ENCODE measurements at regions not wholly inside any gene's neighbourhood (a gene's known extent, or its start where the extent isn't known, plus 50 kb on each side); places are given as distances from the start of the nearest gene placed in this dataset.
A peak's percentile ranks its signal among the peaks of the same experiment; 100 is the strongest.
"Not testable (repeated sequence)": the region's sequence is repeated elsewhere in the genome, so short reads cannot be mapped to it uniquely, and the experiment has no call there.

DNA sequence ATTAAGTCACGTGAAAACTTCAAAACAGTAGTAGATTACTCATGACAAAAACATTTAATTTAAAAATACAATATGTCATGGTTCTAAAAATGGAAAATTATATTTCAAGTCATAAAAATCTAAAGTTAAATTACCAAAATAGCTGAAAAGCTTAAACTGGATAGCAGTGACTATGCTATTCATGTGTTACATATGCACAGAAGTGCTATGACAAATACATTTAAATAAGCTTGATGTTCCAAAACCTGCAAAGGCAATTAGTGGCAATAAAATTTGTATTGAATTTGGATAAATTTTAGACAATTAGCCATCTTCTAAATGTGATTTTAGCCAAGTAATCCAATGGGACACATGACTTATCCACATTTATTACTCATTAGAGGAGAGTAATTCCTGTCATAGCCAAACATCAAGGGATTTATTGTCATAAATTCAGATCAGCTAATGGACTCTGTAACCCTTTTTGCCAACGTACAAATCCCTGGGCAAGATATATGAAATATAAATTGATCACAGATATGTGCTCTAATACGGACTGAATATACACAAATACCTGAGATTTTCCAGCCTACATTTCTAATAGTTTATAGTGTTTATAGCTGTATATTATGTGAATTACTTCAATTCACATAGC lies 419.4 kb downstream of the ISL1 start:
- no peak for DNase-seq (ENCODE audit: low spot score)

DNA sequence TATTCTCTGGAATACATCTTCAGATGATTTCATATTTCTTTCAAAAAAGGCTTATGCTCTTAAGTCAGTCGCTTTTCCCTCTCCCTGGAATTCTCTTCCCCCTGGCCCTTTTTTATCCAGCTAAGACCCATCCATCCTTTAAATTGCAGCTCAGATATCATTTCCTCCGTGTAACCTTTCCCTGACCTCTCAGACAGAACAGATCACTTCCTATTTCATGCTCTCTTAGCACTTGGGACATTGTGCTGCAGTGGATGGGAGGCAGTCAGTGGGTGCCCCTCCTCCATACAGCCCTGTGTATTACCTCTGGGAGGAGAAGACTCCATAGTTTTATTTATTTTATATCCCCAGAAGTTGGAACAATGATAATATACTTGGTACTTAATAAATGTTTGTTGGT lies 423.4 kb downstream of the ISL1 start:
- no peak for DNase-seq (ENCODE audit: low spot score)

- no peak for DNase-seq (ENCODE audit: low spot score)
Observed at GRCh38 chr5:51810592-51810991, 427.3 kb downstream of the ISL1 start.

DNA sequence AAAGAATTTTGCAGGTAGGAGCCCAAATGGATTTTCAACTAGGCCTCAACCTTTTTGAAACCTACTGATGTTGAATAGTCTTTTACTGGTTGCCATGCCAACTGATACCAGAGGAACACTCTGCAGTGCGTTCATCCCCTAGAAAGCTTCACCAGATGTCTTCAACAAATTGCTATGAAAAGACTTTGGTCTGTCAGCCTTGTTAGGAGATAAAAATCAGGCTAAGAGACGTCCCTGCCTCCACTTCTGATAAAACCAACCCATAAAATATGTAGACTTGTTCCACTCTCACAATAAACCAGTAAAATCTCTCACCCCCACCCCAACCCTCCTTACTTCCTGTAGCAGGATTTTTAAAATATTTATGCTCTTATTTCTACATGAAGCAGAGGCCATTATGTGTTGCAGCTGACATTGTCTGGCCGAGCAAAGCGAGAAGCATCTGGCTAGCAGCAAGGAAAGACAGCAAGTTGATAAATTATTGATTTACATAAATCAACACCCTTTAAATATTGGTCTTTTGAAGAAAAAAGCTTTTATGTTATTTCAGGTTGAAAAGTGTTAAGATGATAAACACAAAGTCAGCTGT lies 428.7 kb downstream of the ISL1 start:
- DNase-seq (ENCODE audit: low spot score), result peak; percentile 27

- not testable (repeated sequence) for DNase-seq (ENCODE audit: low spot score)
Observed at GRCh38 chr5:51814817-51815216, 431.6 kb downstream of the ISL1 start.

DNA sequence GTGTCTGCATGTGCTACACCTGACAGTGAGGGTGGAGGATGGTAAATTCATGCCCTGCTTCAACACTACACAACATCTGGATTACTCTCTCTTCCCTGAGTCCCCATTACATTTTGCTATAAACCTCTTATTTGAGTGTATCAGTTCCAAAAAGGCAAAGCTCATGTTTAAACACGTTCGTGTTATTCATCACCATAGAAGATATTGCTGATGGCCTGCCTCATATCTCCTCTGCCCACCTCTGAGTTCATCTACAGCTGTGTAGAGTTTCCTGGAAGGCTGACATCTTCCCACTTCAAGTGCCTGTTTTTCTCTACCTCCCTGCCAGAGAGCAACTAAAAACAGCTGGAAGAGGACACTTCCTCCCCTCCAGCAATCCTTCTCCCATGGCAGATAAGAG lies 433.2 kb downstream of the ISL1 start:
- DNase-seq (ENCODE audit: low spot score), result no peak

GRCh38 chr5:51821697-51822096 lies 438.4 kb downstream of the ISL1 start:
- no peak for DNase-seq (ENCODE audit: low spot score)

DNA sequence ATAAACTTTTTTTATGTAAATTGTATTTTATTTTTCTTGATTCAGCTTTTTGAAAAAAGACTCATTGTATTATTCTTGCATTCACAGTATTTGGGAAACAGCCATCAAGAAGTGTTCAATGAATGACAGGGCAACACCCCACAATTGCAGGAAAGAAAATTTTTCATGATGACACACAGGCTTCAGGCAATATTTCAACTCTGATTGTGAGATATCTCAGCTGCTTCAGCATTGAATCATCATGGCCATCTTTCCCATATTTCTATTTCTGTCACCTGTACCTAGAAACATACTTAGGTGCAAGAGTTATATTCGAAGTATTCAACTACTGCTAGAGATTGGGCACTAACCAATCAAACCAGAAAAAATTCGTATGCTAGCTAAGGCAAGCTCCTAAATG lies 446.0 kb downstream of the ISL1 start:
- DNase-seq (ENCODE audit: low spot score), result no peak

- DNase-seq (ENCODE audit: low spot score), result no peak
Observed at GRCh38 chr5:51829691-51830090, 446.4 kb downstream of the ISL1 start.

- no peak for DNase-seq (ENCODE audit: low spot score)
Observed at GRCh38 chr5:51832934-51833470, 449.8 kb downstream of the ISL1 start.

GRCh38 chr5:51838459-51838858 lies 455.2 kb downstream of the ISL1 start:
- DNase-seq (ENCODE audit: low spot score), result no peak

DNA sequence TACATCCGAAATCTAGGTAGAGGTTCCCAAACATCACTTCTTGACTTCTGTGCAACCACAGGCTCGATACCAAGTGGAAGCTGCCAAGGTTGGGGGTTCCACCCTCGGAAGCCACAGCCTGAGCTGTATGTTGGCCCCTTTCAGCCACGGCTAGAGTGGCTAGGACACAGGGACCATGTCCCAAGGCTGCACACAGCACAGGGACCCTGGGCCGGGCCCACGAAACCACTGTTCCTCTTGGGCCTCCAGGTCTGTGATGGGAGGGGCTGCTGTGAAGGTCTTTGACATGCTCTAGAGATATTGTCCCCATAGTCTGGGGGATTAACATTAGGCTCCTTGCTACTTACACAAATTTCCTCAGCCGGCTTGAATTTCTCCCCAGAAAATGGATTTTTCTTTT lies 460.6 kb downstream of the ISL1 start:
- no peak for DNase-seq (ENCODE audit: low spot score)

DNA sequence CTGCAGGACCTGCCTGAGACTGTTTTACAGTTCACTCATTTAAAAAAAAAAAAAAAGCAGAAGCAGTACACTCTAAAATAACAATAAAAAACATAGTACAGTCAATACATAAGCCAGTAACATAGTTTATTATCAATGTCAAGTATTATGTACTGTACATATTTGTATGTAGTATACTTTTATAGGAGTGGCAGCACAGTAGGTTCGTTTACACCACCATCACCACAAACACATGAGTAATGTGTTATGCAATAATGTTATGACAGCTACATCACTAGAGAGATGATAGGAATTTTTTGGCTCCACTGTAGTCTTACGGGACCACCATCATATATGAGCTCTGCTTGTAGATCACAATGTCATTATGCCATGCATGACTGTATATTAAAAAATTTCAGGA lies 462.8 kb downstream of the ISL1 start:
- no peak for DNase-seq (ENCODE audit: low spot score)

DNA sequence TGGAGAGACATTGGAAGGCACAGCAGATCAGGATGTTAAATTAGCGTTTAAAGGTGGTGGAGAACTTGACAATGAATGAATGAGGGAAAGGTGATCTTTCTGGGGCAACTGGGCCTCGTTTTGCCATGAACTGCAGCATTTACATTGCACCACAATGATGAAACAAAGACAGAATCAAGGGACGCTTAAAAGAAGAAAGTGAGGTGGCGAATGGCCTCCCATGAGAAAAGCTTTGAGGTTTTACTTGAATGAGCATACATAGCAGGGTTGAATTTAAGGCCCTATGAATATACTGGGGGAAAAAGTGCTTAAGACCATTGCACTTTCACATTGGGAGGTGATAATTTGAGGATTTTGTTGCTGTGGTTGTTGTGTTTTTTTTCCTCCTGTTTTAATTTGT lies 476.4 kb downstream of the ISL1 start:
- no peak for DNase-seq (ENCODE audit: low spot score)

GRCh38 chr5:51860532-51861018 lies 477.3 kb downstream of the ISL1 start:
- no peak for DNase-seq (ENCODE audit: low spot score)

GRCh38 chr5:51872144-51872543 lies 488.9 kb downstream of the ISL1 start:
- no peak for DNase-seq (ENCODE audit: low spot score)

- DNase-seq (ENCODE audit: low spot score), result no peak
Observed at GRCh38 chr5:51881901-51882300, 498.7 kb downstream of the ISL1 start.

- DNase-seq (ENCODE audit: low spot score), result no peak
Observed at GRCh38 chr5:51882647-51883046, 499.4 kb downstream of the ISL1 start.

DNA sequence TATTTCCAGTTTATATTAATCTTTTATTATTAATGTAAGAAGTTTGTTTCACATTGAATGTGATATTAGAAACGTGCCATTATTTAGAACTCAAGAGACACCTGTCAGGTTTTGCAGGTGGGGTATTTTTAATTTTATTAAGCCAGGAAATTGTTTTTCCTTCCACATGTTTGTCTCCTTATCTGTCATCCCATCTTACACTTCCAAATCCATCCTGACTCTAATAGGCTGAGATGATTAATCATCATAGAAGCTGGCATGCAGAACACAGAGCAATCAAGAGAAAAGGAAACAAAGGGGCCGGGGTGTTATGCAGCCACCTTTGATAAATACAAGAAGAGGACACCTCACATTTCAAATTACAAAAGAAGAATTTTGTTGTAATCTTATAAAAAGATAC lies 506.5 kb downstream of the ISL1 start:
- DNase-seq (ENCODE audit: low spot score), result no peak

GRCh38 chr5:51890435-51891116 lies 507.3 kb downstream of the ISL1 start:
- DNase-seq (ENCODE audit: low spot score), result no peak

GRCh38 chr5:51892680-51893079 lies 509.4 kb downstream of the ISL1 start:
- DNase-seq (ENCODE audit: low spot score), result no peak

GRCh38 chr5:51895834-51896233 lies 512.6 kb downstream of the ISL1 start:
- no peak for DNase-seq (ENCODE audit: low spot score)

DNA sequence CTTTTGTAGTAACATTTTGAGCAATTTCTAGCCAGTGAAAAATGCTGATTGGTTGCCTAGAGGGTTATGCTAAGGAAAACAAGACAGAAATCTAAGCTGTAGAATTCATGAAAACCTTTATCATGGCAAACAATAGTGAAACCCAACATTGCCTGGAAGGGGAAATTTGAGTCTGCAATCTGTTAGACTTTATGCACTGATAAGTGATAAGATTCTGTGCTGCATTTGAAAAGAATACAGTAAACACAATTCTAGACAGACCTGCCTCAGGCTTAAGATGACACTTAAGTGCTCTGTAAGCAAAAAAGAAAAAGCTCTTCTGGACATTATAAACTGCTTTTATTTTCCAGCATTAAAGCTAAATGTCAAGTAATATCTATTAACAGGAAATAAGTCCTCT lies 519.3 kb downstream of the ISL1 start:
- DNase-seq (ENCODE audit: low spot score), result no peak
